ENCODE measurements at regions not wholly inside any gene's neighbourhood (a gene's known extent, or its start where the extent isn't known, plus 50 kb on each side); places are given as distances from the start of the nearest gene placed in this dataset.
A peak's percentile ranks its signal among the peaks of the same experiment; 100 is the strongest.
"Not testable (repeated sequence)": the region's sequence is repeated elsewhere in the genome, so short reads cannot be mapped to it uniquely, and the experiment has no call there.

GRCh38 chr1:115156826-115157468 lies 67.6 kb upstream of the TSPAN2 start:
- H3K27me3 ChIP-seq, result no peaks in the 10 kb centered on the region
- no peak overlapping the region for H3K4me3 ChIP-seq
- H3K4me1 ChIP-seq, result no peaks in the 10 kb centered on the region
- H3K27ac ChIP-seq, result no peak overlapping the region
- H3K9me3 ChIP-seq (replicated peaks), result no peaks in the 10 kb centered on the region
- no peaks in the 10 kb centered on the region for H3K36me3 ChIP-seq
- DNase-seq, result no peak

- no peaks in the 10 kb centered on the region for H3K9me3 ChIP-seq (replicated peaks)
- no peaks in the 10 kb centered on the region for H3K36me3 ChIP-seq
- no peaks in the 10 kb centered on the region for H3K4me1 ChIP-seq
- H3K27ac ChIP-seq, result no peak overlapping the region
- no peak overlapping the region for H3K4me3 ChIP-seq
- no peak for DNase-seq
- no peaks in the 10 kb centered on the region for H3K27me3 ChIP-seq
Measured at GRCh38 chr1:115153966-115154557, 64.8 kb upstream of the TSPAN2 start.

GRCh38 chr1:115147928-115148327 lies 58.6 kb upstream of the TSPAN2 start:
- not testable (repeated sequence) for H3K27ac ChIP-seq; H3K4me3 ChIP-seq; H3K27me3 ChIP-seq; H3K9me3 ChIP-seq (replicated peaks); DNase-seq; H3K36me3 ChIP-seq
- peaks cover 12% of the 10 kb centered on the region for H3K4me1 ChIP-seq

GRCh38 chr1:115145226-115145625 lies 55.9 kb upstream of the TSPAN2 start:
- no peak overlapping the region for H3K27ac ChIP-seq
- no peaks in the 10 kb centered on the region for H3K9me3 ChIP-seq (replicated peaks)
- no peak overlapping the region for H3K4me3 ChIP-seq
- H3K36me3 ChIP-seq, result no peaks in the 10 kb centered on the region
- no peaks in the 10 kb centered on the region for H3K27me3 ChIP-seq
- H3K4me1 ChIP-seq, result peaks cover 12% of the 10 kb centered on the region
- DNase-seq, result peak; percentile 34 to 49

GRCh38 chr1:115144176-115144575 lies 54.9 kb upstream of the TSPAN2 start:
- no peaks in the 10 kb centered on the region for H3K27me3 ChIP-seq
- no peak overlapping the region for H3K4me3 ChIP-seq
- no peak overlapping the region for H3K27ac ChIP-seq
- no peaks in the 10 kb centered on the region for H3K9me3 ChIP-seq (replicated peaks)
- no peaks in the 10 kb centered on the region for H3K36me3 ChIP-seq
- no peak for DNase-seq
- H3K4me1 ChIP-seq, result peaks cover 12% of the 10 kb centered on the region

GRCh38 chr1:115142616-115143015 lies 53.3 kb upstream of the TSPAN2 start:
- H3K4me3 ChIP-seq, result no peak overlapping the region
- H3K27me3 ChIP-seq, result no peaks in the 10 kb centered on the region
- no peak overlapping the region for H3K27ac ChIP-seq
- no peaks in the 10 kb centered on the region for H3K36me3 ChIP-seq
- no peak for DNase-seq
- peaks cover 12% of the 10 kb centered on the region for H3K4me1 ChIP-seq
- H3K9me3 ChIP-seq (replicated peaks), result no peaks in the 10 kb centered on the region

GRCh38 chr1:115141145-115141454 lies 51.8 kb upstream of the TSPAN2 start:
- no peaks in the 10 kb centered on the region for H3K36me3 ChIP-seq
- no peak overlapping the region for H3K4me3 ChIP-seq
- peaks cover 12% of the 10 kb centered on the region for H3K4me1 ChIP-seq
- DNase-seq, result no peak
- H3K9me3 ChIP-seq (replicated peaks), result no peaks in the 10 kb centered on the region
- no peaks in the 10 kb centered on the region for H3K27me3 ChIP-seq
- no peak overlapping the region for H3K27ac ChIP-seq

- Histone ChIP-seq H3K27me3 (no peaks in the 10 kb centered on the region; the same call in 1 of the 2 replicates), H3K27ac (no peak overlapping the region), H3K9me3 (replicated peaks) (no peaks in the 10 kb centered on the region), H3K4me3 (no peak overlapping the region), H3K36me3 (no peaks in the 10 kb centered on the region), H3K4me1 (peaks cover 11% of the 10 kb centered on the region)
- DNase-seq, result no peak
Measured at GRCh38 chr1:115140442-115141144, 51.3 kb upstream of the TSPAN2 start.

GRCh38 chr1:115139381-115139780 lies 50.1 kb upstream of the TSPAN2 start:
- Histone ChIP-seq H3K27ac (no peak overlapping the region), H3K4me1 (peaks cover 2% of the 10 kb centered on the region), H3K4me3 (no peak overlapping the region), H3K27me3 (no peaks in the 10 kb centered on the region; the same call in 1 of the 2 replicates), H3K9me3 (replicated peaks) (no peaks in the 10 kb centered on the region), H3K36me3 (no peaks in the 10 kb centered on the region)
- DNase-seq, result no peak

Data from SJCRH30 (cell line).